DOHH2 (cell line): ENCODE measurements at regions not wholly inside any gene's neighbourhood (a gene's known extent, or its start where the extent isn't known, plus 50 kb on each side); places are given as distances from the start of the nearest gene placed in this dataset.

Experiments
- H3F3A ChIP-seq: fragments of 200-600 bp; sonication (generic), shearing (Covaris generic); 2 replicates; pipeline ENCODE4 v1.6.0; 2016; ENCODE audit warnings: antibody characterized with exemption, mild to moderate bottlenecking; ENCODE audit not compliant: control insufficient read depth, insufficient read depth
- H3K27ac ChIP-seq: fragments of 200-600 bp; sonication (generic); 2 replicates; pipeline ENCODE4 v1.5.1; 2014; ENCODE audit warnings: low read depth, mild to moderate bottlenecking, low read length, moderate library complexity
- H3K27me3 ChIP-seq: fragments of 200-600 bp; sonication (generic); 2 replicates; pipeline ENCODE4 v1.6.1; 2014; ENCODE audit warnings: mild to moderate bottlenecking, low read length, mixed read lengths; ENCODE audit not compliant: control insufficient read depth
- H3K36me3 ChIP-seq: fragments of 200-600 bp; sonication (generic); 2 replicates; pipeline ENCODE4 v1.6.1; 2014; ENCODE audit warnings: mild to moderate bottlenecking, low read length, moderate library complexity, mixed read lengths; ENCODE audit not compliant: control insufficient read depth
- H3K4me1 ChIP-seq: fragments of 200-600 bp; sonication (generic); 2 replicates; pipeline ENCODE4 v1.6.1; 2014; ENCODE audit warnings: mild to moderate bottlenecking, low read length, mixed read lengths; ENCODE audit not compliant: control insufficient read depth
- H3K4me2 ChIP-seq: fragments of 200-600 bp; sonication (generic); 2 replicates; pipeline ENCODE4 v1.6.0; 2014; ENCODE audit warnings: mild to moderate bottlenecking, low read length, moderate library complexity
- H3K4me3 ChIP-seq: fragments of 200-600 bp; sonication (generic); 2 replicates; pipeline ENCODE4 v1.5.1; 2014; ENCODE audit warnings: mild to moderate bottlenecking, low read length, mixed read lengths
- H3K79me2 ChIP-seq: fragments of 200-600 bp; sonication (generic); 2 replicates; pipeline ENCODE4 v1.6.1; 2014; ENCODE audit warnings: mild to moderate bottlenecking, low read length, mixed read lengths; ENCODE audit not compliant: control insufficient read depth
- H3K9me2 ChIP-seq: fragments of 200-600 bp; sonication (generic); replicated peaks from 2 replicates; pipeline ENCODE4 v1.6.1; 2014; ENCODE audit warnings: mild to moderate bottlenecking, low read length, mixed read lengths; ENCODE audit not compliant: control insufficient read depth
- H3K9me3 ChIP-seq: fragments of 200-600 bp; sonication (generic); 2 replicates; pipeline ENCODE4 v1.6.1; 2014; ENCODE audit warnings: antibody characterized with exemption, low read length, mixed read lengths; ENCODE audit not compliant: control insufficient read depth, insufficient read depth
- H4K20me1 ChIP-seq: fragments of 200-600 bp; sonication (generic); 2 replicates; pipeline ENCODE4 v1.6.0; 2014; ENCODE audit warnings: low read depth, mild to moderate bottlenecking, antibody characterized with exemption, low read length, moderate library complexity; ENCODE audit not compliant: control insufficient read depth, insufficient read depth
- EZH2phosphoT487 ChIP-seq: fragments of 200-600 bp; sonication (generic); IDR thresholded peaks from 2 replicates; pipeline ENCODE4 v1.6.1; 2017; ENCODE audit warnings: borderline replicate concordance, mild to moderate bottlenecking, antibody characterized with exemption, low read length, moderate library complexity, mixed read lengths
- TF ChIP-seq, protein P1 (sequence below): fragments of 200-600 bp; sonication (generic); IDR thresholded peaks from one replicate; pipeline ENCODE4 v1.5.1; 2014; ENCODE audit warnings: antibody characterized with exemption, mild to moderate bottlenecking, low read depth, low read length; ENCODE audit not compliant: poor library complexity, severe bottlenecking

DNA sequence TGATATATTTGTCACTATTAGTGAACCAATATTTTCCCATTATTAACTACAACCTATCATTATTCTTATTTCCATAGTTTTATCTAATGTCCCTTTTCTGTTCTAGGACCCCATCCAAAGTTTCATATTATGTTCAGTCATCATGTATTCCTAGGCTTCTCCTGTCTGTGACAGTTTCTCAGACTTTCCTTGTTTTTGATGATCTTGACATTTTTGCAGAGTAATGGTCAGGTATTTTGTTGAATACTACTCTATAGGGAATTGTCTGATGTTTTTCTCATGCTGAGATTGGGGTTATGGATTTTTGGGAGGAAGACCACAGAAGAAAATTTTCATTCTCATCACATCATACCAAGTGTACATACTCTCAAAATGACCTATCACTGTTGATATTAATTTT, 684.6 kb downstream of the PLCL1 start:
- no peaks in the 10 kb centered on the region for H4K20me1 ChIP-seq
- H3K9me2 ChIP-seq, result no peaks in the 10 kb centered on the region
- H3K4me2 ChIP-seq, result no peak overlapping the region

DNA sequence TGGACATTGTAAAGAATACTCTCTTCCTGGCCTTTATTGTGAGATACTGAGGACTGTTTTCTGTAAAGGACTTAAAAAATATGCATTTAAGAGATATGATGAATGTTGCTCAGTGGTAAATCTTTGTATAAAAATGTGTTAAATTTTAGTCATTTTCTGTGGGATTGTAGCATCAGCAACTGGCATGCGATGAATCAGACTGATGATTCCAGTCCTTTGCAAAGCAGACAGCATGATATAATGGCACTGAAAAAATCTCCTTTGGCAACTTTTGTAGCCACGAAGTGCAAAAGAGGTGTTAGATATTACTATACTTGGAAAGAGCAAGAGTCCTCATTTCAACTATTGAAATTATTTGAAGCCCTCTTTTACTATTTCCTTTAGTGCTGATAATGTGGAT, 678.7 kb downstream of the PLCL1 start:
- no peak for TF ChIP-seq EZH2phosphoT487
- TF ChIP-seq, protein P1, sequence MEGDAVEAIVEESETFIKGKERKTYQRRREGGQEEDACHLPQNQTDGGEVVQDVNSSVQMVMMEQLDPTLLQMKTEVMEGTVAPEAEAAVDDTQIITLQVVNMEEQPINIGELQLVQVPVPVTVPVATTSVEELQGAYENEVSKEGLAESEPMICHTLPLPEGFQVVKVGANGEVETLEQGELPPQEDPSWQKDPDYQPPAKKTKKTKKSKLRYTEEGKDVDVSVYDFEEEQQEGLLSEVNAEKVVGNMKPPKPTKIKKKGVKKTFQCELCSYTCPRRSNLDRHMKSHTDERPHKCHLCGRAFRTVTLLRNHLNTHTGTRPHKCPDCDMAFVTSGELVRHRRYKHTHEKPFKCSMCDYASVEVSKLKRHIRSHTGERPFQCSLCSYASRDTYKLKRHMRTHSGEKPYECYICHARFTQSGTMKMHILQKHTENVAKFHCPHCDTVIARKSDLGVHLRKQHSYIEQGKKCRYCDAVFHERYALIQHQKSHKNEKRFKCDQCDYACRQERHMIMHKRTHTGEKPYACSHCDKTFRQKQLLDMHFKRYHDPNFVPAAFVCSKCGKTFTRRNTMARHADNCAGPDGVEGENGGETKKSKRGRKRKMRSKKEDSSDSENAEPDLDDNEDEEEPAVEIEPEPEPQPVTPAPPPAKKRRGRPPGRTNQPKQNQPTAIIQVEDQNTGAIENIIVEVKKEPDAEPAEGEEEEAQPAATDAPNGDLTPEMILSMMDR, result no peak
- Histone ChIP-seq H3K4me1 (no peaks in the 10 kb centered on the region), H4K20me1 (no peaks in the 10 kb centered on the region), H3K9me2 (no peaks in the 10 kb centered on the region), H3K36me3 (no peaks in the 10 kb centered on the region), H3K79me2 (no peaks in the 10 kb centered on the region), H3K9me3 (no peaks in the 10 kb centered on the region), H3K27me3 (no peaks in the 10 kb centered on the region), H3K4me3 (no peak overlapping the region), H3F3A (no peaks in the 10 kb centered on the region), H3K27ac (no peak overlapping the region), H3K4me2 (no peak overlapping the region)

More for the DNA sequence above, 684.6 kb downstream of the PLCL1 start:
- H3K9me3 ChIP-seq, result no peaks in the 10 kb centered on the region
- no peak overlapping the region for H3K27ac ChIP-seq
- H3K36me3 ChIP-seq, result no peaks in the 10 kb centered on the region
- H3F3A ChIP-seq, result no peaks in the 10 kb centered on the region
- H3K4me3 ChIP-seq, result no peak overlapping the region
- no peak for TF ChIP-seq EZH2phosphoT487
- TF ChIP-seq, protein P1, result no peak
- no peaks in the 10 kb centered on the region for H3K4me1 ChIP-seq
- no peaks in the 10 kb centered on the region for H3K79me2 ChIP-seq
- no peaks in the 10 kb centered on the region for H3K27me3 ChIP-seq

- TF ChIP-seq, protein P1, result no peak
- TF ChIP-seq EZH2phosphoT487, result no peak
- no peaks in the 10 kb centered on the region for H3K36me3 ChIP-seq
- H3K4me2 ChIP-seq, result no peak overlapping the region
- H3K4me3 ChIP-seq, result no peak overlapping the region
- no peak overlapping the region for H3K27ac ChIP-seq
- no peaks in the 10 kb centered on the region for H3K4me1 ChIP-seq
- H3K9me3 ChIP-seq, result no peaks in the 10 kb centered on the region
- no peaks in the 10 kb centered on the region for H3K27me3 ChIP-seq
- H3F3A ChIP-seq, result no peaks in the 10 kb centered on the region
- no peaks in the 10 kb centered on the region for H3K9me2 ChIP-seq
- H3K79me2 ChIP-seq, result no peaks in the 10 kb centered on the region
- no peaks in the 10 kb centered on the region for H4K20me1 ChIP-seq
These were observed 674.7 kb downstream of the PLCL1 start for GRCh38 chr2:198479065-198479464.

- Histone ChIP-seq H3K9me2 (no peaks in the 10 kb centered on the region), H3K79me2 (no peaks in the 10 kb centered on the region), H3K36me3 (no peaks in the 10 kb centered on the region), H3K4me1 (no peaks in the 10 kb centered on the region), H3K27ac (no peak overlapping the region), H3K9me3 (no peaks in the 10 kb centered on the region), H4K20me1 (no peaks in the 10 kb centered on the region), H3K4me3 (no peak overlapping the region), H3K27me3 (no peaks in the 10 kb centered on the region), H3K4me2 (no peak overlapping the region), H3F3A (no peaks in the 10 kb centered on the region)
- TF ChIP-seq, protein P1, result no peak
- TF ChIP-seq EZH2phosphoT487, result no peak
These were observed 674.0 kb downstream of the PLCL1 start for GRCh38 chr2:198478361-198478760.
